ENCODE measurements at regions not wholly inside any gene's neighbourhood (a gene's known extent, or its start where the extent isn't known, plus 50 kb on each side); places are given as distances from the start of the nearest gene placed in this dataset.
A peak's percentile ranks its signal among the peaks of the same experiment; 100 is the strongest.
"Not testable (repeated sequence)": the region's sequence is repeated elsewhere in the genome, so short reads cannot be mapped to it uniquely, and the experiment has no call there.

DNA sequence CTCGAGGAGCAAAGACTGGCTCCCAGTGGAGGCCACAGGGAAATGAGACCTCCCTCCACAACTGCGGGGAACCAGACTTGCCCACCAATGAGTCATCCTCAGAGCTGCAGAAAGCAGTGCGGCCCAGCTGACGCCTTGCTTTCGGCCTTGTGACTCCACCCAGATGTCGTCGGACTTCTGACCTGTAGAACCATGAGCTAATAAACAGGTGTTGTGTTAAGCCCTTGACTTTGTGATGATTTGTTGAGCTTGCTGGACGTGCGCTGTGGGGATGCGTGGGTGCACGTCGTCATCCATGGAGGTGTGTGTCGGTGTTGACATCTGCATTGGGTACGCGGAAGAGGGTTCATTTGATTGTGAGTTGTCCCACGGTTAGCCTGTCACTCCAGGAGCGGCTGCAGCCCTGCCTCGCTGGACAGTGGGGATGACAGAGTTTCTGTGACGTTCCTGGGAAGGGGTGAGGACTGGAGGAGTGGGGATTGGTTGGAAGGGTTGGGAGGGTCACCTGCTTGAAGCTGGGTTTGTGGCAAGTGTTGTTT, 154.1 kb downstream of the SH3BP4 start:
- no peak for DNase-seq

DNA sequence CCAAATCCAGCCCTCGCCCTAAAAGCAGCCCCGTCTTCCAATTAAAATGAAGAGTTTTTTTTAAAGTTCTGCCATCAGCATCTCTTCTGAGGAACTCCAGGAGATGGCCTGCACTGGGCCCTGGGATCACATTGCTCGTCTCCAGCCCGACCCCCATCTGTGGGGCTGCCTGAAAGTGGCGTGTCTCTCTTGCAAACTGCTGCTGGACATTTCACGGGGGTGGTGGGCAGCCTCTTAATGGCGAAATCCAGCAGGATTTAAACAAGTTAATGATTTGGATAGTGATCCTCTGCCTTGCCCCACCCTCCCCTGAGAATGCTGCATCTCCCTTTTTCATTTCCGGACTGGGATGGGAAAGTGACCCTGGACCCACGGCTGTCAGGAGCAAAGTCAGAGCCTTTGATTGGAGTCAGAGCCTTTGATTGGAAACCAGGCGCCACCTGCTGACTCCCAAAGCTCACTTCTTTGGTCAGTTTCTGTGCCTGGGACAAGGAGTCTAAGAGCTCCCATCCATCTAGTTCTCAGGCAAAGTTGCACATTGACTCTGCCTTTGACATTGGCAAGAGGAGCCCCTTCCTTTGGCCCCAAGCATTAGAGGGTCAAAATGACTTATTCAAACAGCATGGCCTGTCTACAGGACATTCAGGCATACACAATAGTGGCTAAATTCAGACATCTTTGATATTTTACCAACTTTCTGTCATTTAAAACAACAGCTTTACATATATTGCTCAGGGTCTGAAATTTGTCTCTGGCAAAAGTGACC, 155.2 kb downstream of the SH3BP4 start:
- peak; percentile 45 to 76 for DNase-seq

DNA sequence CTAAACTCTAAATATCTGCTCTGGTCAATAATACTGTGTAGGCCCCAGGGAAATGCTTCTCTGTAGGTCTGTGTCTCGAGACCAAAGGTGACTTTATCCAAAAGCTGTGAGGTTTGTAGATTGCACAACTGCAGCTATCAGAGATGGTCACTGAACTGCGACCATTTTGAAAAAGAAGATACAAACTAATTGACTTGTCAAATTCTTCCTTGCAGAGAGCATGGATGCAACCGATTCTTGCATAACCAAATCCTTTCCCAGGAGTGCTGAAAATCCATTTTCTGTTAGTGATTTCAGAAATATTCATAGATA, 155.8 kb downstream of the SH3BP4 start:
- DNase-seq, result no peak

DNA sequence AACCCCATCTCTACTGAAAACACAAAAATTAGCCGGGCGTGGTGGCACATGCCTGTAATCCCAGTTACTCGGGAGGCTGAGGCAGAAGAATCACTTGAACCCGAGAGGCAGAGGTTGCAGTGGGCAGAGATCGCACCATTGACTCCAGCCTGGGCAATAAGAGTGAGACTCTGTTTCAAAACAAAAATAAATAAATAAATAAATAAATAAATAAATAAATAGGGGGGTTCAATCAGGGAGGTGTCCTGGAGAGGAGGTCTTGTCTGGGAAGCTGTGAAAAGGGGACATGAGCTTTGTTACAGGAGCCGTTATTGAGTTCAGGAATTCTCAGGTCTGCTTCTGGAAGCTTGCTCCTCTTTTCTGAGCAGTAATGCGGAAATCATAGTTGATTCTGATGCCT, 157.7 kb downstream of the SH3BP4 start:
- DNase-seq, result not testable (repeated sequence)

DNA sequence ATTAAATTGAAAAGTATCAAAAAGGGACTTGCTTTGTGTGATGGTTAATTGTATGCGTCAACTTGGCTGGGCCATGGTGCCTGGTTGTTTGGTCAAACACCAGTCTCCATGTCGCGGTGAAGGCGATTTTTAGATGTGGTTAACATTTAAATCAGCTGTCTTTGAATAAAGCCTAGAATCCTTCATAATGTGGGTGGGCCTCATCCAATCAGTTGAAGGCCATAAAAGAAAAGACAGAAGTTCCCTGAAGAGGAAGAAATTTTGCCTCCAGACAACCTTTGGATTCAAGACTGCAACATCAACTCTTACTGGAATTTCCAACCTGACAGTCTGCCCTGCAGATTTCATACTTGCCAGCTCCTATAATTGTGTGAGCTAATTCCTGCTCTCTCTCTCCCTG, 160.5 kb downstream of the SH3BP4 start:
- no peak for DNase-seq

DNA sequence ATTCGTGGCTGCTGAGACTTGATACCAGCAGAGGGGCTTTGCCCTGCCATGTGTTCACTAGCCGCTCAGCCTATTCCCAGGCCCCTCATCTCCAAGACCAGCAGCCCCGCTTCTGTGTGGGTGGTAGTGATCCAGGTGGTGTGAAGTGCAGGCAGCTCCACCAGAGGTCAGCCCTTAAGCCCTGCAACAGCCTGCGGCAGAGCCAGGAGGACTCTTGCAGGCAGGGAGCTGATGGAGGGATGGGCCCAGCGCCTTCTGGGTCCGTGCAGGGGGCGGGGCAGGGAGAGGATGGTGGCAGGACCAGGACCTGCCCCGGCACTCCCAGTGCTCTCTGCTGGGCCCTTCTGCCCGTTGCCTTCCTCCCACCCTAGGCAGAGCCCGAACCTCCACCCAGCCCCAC, 162.0 kb downstream of the SH3BP4 start:
- peak; percentile 52 to 75 for DNase-seq

DNA sequence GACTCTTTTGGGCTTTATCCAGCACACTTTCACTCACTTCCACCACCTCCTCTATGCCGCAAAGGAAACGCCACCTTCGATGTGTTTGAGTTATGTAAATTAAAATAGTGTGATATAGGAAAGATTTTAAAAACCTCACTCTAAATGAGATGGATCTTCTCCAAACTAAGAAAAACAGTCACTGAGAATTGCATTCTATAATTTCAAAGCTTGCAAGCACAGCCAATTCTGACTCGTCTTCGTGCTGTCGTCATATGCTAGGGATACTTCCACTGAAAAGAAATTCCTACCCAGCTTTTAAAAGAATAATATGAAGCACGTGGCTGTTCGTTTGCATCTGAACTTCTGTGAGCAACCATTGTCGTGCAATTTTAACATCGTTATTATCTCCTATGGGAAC, 162.5 kb downstream of the SH3BP4 start:
- DNase-seq, result no peak

DNA sequence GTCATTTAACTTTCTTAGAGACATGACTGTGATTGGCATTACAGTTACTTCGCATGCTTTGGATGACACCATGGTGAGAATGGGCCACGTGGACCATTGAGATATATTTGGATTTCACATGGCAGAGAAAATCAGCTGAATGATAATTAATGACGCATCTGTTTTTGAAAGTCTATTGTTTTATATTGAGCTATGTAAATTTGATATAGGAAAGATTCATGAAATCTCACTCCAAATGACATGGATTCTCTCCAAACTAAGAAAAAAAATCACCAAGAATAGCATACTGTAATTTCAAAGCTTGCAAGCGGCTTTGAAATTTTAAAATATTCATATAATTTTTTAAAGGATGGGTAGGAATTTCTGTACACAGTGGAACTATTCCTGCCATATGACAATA, 163.7 kb downstream of the SH3BP4 start:
- no peak for DNase-seq

DNA sequence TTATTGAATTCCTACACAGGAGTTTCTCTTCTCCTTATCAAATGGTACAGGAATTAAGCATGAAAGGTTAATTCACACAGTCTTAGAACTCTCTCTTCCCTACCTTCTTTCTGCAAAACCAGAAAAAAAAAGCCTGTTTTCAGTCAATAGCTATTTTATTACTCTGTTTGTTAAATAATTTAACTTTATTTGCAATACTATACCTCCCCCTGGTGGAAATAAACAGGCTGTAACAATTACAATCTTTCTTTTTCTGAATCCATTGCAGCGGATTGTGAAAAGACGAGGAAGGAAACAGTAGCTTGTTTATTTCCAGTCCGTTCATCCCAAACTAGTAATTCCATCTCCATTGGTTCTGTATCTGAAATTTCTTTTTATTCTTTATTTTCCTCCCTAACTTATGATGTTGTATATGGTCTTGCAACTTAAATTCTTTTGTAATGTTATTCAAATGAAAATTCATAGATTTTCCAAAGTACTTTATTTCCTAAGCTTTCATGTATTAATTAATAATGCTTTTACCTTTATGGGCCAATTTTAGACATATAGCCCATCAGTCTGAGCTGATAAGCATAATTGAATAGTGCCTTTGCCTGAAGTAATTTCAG, 165.2 kb downstream of the SH3BP4 start:
- peak in 1 of 2 experiments; percentile 55 for DNase-seq

DNA sequence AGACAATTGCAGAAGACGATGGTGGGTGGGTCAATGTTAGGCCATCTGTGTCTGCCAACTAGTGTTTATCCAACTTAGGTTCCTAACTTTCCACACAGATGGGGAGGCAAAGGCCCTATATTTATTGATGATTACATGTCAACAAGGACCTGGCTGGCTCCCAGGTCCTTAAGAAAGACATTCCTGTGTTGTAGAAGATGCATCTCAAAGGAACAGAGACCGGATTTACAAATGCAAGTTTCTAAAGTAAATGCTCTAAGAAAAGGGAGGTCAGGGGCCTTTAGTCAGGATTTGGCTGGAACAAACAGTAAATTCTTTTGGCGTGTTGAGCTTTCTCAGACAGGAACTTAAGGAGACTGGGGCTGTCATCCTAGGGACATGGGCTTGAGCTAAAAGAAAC, 175.0 kb downstream of the SH3BP4 start:
- no peak for DNase-seq

DNA sequence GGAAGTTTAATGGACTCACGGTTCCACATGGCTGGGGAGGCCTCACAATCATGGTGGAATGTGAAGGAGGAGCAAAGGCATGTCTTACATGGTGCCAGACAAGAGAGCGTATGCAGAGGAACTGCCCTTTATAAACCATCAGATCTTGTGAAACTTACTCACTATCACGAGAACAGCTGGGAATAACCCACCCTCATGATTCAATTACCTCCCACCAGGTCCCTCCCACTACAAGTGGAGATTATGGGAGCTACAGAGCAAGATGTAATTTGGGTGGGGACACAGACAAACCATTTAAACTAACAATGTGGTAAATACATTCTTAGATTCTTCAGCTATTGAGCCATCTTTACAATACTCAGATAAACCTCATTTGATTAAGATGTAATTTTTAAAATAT, 176.1 kb downstream of the SH3BP4 start:
- no peak for DNase-seq

DNA sequence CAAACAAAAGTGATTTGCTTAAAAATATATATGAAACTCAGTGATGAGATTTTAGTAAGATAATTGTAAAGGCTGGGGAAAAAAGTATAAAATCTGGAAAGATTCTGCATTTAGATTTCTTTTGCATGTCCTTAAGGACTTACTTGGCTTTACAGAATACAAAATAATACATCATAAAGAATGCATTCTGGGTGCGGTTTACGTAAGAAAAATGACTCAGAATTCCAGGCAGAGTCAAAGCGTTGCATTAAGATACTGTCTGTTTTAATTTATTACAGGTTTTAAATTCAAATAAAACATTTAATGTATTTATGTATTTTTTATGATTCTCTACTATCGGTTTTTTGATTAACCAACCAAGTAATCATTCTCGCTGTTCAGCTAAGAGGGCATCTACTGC, 178.0 kb downstream of the SH3BP4 start:
- DNase-seq, result no peak

DNA sequence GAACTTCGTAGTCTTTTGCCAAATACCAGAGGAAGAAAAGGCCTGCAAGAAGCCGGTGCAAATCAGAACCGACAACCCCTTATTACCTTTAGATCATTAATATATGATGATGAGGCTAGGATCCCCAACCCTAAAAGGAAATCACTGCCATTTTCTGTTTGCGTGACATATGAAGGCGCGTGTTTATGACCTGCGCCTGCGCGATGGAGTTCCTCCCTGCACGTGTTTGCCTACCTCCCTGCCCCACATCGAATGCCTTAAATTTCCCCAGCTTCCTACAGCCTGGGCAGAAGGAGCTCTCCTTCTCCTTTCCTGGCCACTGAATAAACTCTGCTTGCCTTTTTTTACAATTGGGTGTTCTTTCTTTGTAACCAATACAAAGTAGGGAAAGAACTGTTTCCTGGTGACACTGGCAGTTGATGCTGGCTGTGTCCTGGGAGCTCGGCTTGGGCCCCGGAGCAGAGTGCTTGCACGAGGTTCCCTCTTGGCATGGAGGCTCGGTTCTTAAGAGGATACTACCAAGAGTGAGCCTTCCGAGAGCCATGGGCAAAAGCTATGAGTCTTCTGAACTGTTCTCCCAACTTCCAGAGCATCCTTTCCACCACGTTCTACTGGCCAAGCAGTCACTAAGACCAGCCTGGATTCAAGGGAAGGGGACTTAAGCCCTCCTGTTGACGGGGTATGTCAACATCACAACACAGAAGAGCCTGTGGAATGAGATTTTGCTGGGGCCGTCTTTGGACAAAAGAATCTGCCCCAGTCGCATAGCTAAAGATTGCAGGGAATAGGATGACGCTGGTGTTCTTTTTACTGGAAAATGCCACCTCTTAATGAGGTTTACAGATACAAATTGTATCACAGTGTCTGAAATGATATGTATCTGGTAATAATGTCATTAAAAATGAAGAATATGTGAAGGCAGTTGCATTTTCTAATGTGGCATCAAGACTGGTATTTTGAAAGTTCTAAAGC, 179.8 kb downstream of the SH3BP4 start:
- no peak for DNase-seq

DNA sequence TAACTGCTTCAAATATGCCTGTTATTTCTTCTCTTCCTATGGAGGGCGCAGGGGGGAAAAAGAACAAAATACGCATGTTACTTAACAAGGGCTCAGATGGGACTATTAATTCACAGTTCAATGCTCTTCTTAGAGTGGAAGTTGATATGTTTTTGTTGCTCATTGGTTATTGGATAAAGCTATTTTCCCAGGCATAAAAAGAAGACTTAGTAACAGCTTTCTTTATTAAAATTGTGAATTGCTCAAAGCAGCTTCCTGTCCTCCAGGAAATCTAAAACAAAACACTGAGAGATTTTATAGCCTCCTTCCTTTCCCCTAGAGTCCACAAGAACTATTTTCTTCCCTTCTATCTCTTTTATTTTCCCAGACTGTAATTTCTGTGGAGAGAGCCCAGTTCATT, 180.8 kb downstream of the SH3BP4 start:
- no peak for DNase-seq

DNA sequence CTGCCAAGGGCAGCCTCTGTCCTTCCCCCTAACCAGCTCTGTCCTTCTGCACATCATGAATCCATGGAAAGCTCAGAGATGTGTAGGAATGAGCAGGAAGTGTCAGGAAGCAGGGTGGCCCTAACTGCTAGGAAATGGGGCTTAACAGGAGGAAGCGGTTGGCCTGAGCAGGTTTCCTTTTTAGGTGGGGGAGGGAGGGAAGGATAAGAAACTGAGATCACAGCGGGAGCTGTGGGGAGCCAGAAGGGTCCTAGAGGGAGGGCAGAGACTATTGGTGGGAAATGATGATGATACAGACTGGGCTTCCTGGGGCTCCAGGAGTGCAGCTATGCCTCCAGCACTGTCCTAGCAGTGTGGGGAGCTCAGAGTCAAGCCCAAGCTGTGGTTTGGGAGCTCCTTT, 182.0 kb downstream of the SH3BP4 start:
- DNase-seq, result no peak

DNA sequence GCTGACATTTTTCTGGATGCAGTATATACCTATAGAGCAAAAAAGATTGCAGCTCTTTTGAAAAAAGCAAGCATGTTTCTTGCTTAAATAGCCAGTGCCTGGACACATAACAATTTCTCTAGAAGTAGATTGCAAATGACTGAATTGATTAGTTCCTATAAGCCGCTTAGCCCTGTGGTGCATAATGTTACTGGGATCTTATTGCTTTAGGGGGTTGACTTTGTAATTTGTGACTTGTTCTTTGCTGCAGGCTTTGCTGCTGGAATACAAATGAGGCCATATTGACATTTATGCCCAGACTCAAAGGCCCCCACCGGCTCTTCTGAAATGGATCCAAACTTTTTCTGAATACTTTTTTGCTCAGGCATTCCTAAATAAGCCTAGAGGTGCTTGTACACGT, 182.6 kb downstream of the SH3BP4 start:
- DNase-seq, result no peak

DNA sequence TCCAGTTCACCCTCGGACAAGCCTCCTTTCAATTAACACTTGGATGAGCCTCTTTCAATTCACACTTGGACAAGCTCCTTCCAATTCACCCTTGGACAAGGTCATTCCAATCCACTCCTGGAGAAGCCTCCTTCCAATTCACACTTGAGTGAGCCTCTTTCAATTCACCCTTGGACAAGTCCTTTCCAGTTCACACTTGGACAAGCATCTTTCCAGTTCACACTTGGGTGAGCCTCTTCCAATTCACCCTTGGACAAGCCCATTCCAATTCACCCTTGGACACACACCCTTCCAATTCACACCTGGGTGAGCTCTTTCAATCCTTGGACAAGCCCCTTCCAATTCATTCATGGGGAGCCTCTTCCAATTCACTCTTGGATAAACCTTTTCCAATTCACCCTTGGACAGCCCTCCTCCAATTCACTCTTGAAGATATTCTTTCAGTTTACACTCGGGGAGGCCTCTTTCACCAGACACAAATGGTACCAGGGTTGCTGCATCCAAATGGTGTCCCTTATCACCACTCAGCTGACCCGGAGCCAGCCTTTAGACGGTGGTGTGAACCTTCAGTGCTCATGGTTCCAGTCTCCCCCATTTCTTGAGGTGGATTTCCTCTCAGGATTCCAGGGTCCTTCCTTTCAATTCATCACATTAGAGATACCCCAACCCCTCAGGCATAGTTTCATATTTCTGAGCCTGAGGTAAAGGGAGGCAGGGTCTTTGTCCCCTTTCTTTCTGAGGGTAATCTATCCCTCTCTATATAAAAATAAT, 183.6 kb downstream of the SH3BP4 start:
- no peak for DNase-seq

DNA sequence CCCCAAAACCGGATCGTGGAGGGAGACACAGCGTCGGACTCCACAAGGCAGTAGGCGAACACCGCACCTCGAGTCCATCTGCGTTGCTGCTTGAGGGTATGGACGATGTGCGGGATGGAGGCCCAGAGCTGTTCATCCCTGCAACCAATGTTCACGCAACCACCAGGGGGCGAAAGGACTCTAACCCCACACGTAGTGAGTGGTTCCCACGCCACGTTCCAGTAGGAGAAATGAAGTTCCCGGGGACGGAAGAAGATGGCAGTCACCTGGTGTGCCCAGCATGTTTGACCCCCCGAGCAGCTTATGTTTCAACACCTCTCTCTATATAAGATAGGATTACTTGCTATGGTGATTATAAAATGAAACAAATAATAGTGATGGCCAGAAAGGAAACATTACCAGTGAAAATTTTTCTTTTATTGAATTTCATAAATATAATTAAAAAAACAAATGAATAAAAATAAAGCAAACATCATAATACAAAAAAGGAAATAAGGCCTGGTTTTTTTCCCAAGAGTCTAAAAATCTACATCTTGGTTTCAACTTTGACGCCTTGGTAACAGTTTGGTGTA, 184.3 kb downstream of the SH3BP4 start:
- DNase-seq, result peak; percentile 42 to 75

DNA sequence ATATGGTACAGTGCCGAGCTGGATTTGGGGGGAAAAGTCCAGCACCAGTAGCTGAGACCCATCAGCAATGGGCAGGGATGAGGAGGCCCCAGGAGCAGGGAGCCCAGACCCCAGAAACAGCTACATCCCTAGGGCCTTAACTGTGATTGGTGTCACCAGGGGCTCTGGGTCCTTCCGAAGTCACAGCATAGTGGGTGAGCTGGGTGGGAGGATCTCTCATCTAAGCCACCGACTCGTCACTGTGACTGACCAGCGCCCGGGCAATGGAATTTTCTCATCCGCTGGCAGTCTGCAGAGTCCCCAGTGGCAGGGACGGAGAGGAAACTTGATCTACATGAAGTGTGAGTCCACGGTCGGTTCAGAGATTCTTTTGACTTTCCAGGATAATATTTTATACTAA, 186.5 kb downstream of the SH3BP4 start:
- no peak for DNase-seq

DNA sequence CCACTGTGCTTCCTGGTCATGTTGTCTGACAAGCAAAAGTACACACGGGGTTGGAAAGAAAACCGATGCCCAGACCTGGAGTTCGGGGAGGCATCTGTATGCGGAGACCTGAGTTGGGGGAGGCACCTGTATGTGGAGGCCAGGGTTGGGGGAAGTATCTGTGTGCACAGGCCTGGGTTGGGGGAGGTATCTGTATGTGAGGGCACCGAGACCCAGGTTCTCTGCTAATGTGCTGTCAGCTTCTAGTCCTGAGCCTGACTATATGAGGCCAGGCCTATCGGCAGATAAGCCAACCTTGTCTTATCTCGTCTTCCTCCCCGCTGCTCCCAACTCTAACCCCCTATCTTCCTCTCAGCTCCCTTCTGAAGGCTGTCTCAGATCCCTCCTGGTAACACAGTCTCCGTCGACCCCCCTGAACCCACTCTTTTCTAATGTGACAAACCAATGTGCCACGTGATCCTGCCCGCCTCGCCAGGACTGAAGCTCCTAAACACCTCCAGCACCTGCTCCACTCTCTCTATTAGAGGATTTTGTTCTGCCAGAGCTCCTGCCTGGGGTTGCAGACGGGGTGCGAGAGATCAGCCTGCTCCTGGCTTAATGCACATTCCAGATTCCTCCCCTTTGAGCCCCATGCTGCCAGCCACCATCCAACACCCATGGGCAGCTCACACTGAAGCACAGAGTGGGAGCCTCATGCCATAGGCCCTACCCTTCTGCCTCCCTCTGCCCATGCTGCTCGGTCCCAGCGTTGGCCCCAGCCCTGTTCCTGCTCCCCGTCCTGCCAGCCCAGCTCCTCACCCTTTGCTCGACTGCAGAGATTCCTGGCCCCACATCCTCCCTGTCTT, 188.4 kb downstream of the SH3BP4 start:
- no peak for DNase-seq

DNA sequence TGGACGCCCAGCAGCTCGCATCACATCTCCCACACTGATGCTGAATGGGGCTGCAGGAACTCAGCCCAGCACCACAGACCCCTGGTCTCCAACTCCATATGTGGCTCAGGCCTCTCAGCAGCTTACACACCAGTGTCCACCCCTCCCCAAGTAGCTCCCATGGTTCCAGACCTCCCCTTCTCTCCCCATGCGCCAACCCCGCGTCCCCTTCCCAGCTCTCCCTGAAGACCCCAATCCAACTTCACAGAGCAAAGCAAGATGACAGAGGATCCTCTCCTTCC, 188.9 kb downstream of the SH3BP4 start:
- DNase-seq, result no peak
